Stimulated activated CD4-positive, alpha-beta T cell treated with anti-CD3 and anti-CD28 coated beads, Interleukin-1b, Interleukin-23, amount 100 ng/mL, for 48 hours (primary cell): ENCODE measurements at regions not wholly inside any gene's neighbourhood (a gene's known extent, or its start where the extent isn't known, plus 50 kb on each side); places are given as distances from the start of the nearest gene placed in this dataset.
"Not testable (repeated sequence)": the region's sequence is repeated elsewhere in the genome, so short reads cannot be mapped to it uniquely, and the experiment has no call there.

Experiments used
- DNase-seq: peaks from one replicate; pipeline ENCODE4 v3.0.0-alpha.2; 2020

DNA sequence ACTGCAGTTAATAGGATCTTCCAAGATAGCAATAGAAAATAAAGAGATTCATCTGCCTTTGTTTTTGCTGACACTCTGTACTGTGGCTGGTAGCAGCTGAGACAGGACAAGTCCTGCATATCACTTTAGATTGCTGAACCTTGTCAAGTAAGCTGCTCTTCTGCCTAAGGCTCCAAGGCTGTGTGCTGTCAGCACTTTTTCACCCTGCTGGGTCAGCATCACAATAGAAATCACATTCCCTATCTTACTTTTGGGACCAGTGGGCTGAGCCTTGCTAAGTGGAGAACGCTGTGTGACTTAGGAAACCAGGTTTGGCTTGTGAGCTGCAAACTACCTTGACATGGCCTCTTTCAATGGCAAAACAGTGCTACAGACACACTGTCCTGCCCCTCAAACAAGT is 263.9 kb downstream of the FRK start:
- no peak for DNase-seq

DNA sequence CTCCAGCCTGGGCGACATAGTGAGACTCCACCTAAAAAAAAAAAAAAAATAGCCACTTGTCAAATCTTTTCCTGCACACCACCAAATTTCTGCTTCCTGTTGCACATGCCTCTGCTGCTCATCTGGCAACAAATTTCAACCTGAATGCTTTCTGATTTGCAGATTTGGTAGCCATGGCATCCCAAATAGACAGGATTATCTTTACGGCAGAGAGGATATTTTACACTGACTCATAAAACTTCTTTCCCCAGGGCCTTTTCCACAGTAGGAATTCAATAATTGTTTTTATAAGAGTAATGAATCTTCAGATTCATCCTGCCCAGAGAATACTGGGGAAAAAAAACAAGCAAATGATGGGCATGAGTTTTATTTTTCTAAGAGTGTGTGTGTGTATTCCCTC is 264.6 kb downstream of the FRK start:
- DNase-seq, result no peak

DNA sequence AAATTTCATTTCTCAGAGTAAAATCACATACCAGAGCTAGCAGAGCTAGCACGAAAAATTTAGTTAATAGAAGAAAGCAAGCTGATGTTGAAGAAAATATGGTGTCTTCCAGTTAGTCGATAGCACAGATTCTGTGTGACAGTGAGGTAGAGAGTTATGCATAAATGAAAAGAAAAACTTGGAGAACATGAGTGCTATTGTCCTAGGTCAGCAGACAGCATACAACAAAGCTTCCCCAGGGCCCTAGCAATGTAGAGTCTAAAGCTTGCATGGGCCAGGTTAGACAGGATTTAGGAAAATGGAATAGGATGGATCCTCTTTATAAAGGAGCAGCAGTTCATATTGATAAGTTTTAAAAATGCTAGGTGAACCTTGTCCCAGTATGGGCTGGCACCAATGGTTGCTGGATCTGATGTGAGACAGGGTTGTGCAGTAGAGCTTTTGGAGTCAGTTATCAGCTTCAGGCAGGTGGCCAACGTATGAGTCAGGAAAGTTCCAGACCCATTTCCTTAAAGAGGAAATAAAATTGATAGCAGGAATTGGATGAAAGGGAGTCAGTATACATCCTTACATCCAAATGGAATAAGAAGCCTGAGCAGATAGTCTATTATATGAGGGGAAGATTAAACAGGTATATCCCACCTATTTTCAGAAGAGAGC is 277.2 kb downstream of the FRK start:
- no peak for DNase-seq

DNA sequence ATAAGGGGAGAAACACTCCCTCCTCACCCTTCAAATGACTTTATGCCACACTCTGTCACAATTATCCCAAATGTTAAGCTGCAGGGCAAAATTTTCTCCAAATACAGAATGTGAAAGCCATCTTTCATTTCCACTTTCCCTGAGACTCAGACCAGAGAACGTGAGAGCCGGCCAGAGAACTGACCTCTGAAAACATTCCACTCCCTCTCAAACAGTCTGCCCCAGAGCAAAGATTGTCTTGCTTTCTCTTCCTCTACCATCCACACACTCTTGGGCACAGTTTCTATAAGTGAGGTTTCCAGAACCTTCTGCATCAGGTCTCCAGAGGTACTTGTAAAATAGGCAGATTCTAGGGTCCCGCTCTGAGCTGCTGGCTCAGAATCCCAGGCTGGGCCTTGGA is 278.1 kb downstream of the FRK start:
- DNase-seq, result no peak

DNA sequence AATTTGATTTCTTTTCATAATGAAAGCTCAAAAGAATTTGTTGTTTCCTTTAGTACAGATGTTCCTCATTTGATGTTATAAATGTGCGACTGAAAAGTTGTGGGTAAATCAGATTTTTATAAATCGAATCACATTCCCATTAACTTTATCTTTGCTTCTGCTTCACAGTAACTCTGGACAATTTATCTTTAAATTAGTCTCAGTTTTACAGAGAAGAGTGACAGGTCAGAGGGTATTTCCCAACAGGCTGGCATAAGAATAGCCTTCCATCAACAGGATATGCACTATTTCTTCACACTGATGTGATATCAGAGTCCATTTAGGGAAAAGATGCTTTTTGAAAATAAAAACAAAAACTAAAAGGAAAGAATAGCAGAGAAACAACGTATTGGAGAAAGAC is 286.9 kb downstream of the FRK start:
- DNase-seq, result no peak

DNA sequence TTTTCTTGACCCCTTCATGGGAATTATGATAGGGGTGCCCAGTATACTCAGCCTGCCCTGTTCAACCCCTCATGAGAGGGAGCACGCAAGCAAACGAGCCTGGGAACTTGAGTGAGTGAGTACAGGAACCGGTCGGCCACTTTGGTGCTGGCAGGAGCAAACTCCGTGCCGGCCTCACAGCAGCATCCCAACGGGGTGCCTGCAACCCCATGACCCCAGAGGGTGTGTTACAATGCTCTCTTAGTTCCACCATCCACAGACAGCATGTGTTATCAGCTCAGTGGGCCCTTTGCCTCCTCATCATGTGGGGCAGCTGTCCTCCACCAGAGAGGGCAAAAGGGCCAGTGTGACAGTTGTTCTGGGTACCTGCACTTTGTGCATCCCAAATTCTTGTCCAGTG is 289.8 kb downstream of the FRK start:
- no peak for DNase-seq

DNA sequence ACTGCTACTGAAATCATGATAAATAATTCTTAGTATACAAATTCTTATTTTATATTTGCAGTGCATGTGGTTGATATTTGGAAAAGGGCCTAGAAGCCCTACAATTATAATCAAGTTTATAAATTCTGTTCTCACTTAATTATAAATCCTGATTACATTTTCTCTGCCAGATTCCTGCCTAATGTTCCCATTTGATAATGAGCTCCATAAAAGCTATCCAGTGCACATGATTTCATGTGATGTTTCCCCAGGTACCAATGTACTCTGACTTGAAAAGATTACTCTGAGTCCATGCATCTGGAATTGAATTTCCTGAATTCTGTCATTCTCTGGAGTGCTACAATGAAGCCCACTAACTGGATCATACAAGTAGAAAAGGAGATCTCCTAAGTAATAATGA is 292.2 kb downstream of the FRK start:
- DNase-seq, result no peak

DNA sequence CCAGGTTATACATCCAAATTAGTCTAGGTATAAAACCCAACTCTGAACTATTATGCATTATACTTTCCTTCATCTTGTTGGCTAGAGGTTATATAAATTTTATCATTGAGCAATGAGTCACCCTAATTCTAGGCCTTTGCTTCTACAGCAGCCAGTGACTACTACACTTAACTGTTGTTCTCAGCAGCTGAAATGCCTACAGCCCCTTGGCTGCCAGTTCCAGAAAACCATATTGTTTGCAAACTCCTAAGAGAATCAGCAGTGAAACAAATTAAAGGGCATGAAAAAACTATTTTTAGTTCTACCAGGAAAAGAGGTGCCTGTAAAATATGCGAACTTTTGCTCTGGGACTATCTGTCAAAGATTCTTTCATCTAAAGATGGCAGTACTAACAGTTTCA is 292.8 kb downstream of the FRK start:
- no peak for DNase-seq

DNA sequence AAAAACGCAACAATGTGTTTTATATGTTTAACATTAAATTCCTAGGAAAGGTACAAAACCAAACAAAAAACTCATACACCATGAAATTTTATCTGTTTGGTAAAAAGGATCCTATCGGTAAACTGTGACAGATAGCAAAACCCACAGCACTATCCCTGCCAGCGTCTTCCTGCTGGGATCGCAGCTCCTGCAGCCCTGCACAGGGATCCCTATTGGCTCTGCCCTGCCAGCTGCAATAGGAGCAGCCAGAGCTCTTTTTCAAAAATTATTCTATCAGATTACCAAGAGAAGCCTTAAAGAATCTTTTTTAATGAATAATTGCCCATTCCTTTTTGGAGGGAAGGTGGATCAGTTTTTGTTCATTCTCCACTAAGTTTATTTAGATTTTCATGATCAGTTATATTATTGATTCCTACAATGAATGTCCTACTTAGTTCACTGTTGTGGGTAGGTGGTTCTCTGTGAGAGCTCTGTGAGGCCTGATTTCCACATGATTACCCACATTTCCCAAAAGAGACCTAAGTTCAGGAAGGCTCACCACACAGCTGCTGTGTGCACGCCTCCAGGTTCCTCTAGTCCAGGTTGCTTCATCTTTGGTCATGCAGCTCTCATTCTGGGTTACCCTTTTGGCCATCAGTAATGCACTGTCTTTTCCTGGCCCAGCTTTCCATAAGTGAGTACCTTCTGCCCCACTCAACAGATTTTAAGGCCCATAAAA is 293.8 kb downstream of the FRK start:
- no peak for DNase-seq

DNA sequence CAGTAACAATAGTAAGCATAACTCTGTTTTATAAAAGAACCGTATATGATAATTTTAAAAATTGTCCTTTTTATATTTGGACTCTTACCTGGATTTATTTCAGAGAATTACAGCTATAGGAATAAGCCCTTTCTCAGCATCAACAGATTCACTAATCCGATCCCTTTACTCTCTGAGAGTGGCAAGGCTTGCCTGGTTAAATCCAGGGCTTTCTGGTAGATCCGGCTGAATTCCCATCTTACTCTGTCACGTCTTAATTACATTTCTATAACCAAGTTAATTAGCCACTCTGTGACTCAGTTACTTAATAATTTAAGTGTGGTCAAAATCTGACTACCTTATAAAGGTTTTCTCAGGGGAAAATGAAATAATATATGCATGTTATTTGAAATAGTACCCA is 294.7 kb downstream of the FRK start:
- DNase-seq, result no peak

DNA sequence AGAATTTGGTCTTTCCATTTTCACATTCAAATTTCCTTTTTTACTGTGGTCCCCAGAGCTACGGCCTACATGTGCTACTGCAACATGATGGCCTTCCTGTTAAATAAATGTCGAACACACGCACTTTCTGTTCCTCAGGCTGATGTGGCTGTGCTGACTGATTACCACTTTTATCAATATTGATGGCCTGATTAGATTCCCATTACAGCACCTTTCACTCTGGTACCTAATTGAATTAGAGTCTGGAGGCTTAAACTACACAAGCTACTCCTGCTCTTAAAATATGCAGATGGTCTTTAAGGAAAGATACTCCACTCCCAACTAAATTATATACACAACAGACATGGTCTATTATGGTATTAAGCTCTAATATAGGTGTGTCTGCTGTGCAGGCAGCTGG is 301.6 kb downstream of the FRK start:
- DNase-seq, result no peak

DNA sequence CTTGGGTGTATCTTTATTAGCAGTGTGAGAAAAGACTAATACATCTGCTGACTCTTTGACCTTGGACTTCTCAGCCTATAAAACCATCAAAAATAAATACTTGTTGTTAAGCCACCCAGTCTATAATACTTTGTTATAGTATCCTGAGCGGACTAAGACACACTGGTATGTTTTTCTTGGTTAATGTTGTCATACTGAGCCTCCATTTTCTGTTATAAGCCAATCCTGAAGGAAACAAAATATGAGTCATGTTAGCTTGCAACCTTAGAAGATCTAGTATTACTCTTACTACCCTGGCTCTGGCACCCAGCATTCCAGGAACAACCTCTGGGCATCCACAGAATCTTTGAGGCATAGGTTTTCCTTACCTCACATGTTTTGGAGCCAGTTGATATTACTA is 307.2 kb downstream of the FRK start:
- DNase-seq, result no peak

DNA sequence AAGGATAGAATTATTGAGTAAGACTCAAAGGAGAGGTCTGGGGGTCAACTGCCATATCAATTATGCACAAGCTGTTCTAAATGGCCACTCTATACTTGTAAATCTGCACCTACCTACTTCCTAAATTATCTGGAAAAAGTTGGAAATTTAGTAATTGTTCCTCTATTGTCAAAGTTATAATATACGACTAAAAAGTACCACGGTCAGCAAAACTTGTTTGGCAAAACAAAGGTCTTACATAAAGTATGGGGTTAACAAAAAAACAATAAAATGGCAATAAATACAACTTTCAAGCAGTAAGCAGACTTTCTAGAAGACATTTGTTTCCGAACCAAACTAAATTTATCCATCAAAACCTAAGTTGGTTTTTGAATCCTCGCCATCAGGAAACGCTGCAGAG is 309.7 kb downstream of the FRK start:
- no peak for DNase-seq

DNA sequence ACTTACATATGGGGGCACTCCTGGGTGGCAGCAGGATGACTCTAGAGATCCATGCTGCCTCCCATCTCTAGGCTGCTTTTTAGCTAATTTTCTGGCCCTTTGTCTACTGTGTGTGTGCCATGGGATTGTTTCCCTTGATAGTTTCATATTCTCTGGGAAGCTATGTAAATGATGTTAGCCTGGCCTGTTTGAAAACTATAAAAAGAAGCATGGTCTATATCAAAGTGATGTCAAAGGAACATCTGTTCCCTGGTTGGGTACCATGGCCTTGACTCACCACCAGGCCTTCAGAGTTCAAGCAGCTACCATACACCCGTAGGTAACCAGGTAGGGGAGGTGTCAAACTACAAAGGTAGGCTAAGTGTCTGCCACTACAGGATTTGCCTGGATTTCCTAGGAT is 310.4 kb downstream of the FRK start:
- DNase-seq, result no peak

DNA sequence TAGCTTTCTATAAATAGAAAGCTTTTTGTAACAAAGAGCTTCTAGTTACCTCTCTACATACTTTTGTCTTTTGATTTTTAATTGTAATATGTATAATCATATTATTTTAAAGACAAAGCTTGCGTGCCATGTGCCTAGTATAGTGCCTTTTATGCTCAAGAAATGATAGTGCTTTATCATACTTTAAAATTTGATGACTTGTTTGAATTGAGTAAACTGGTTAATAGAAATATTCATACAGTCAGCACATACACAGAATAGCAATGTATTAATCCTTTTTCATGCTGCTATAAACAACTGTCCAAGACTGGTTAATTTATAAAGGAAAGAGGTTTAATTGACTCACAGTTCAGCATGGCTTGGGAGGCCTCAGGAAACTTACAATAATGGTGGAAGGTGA is 313.0 kb downstream of the FRK start:
- no peak for DNase-seq

DNA sequence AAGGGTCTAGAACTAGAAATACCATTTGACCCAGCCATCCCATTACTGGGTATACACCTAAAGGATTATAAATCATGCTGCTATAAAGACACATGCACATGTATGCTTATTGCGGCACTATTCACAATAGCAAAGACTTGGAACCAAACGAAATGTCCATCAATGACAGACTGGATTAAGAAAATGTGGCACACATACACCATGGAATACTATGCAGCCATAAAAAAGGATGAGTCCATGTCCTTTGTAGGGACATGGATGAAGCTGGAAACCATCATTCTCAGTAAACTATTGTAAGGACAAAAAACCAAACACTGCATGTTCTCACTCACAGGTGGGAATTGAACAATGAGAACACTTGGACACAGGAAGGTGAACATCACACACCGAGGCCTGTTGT is 314.1 kb downstream of the FRK start:
- DNase-seq, result not testable (repeated sequence)

DNA sequence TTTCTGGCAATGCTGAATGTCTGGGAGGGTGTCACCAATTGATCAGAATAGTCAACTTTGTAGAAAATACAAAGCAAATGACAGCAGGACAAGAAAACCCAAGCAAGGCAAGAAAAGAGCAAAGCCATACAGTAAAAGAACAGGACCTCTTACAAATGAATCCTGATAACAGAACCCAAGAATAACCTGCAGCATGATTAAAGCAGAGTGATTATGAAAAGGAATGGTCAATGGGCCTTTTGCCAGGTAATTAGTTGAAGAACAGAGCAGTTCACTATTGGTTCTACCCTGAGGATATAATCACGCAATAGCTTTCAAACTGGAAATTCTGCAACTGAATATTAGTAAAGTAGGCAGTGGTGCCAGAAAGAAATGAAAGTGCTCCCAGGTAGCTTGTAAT is 319.8 kb downstream of the FRK start:
- DNase-seq, result no peak

DNA sequence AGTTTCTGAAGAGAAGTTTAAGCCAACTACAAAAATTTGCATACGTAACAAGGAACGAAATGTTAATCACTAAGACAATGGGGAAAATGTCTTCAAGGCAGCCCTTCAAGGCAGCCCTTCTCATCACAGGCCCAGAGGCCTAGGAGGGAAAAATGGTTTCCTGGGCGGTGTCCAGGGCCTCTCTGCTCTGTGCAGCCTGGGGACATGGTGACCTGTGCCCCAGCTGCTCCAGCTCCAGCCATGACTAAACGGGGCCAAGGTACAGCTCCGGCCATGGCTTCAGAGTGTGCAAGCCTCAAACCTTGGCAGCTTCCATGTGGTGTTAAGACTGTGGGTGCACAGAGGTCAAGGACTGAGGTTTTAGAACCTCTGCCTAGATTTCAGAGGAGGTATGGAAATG is 325.1 kb downstream of the FRK start:
- DNase-seq, result no peak

DNA sequence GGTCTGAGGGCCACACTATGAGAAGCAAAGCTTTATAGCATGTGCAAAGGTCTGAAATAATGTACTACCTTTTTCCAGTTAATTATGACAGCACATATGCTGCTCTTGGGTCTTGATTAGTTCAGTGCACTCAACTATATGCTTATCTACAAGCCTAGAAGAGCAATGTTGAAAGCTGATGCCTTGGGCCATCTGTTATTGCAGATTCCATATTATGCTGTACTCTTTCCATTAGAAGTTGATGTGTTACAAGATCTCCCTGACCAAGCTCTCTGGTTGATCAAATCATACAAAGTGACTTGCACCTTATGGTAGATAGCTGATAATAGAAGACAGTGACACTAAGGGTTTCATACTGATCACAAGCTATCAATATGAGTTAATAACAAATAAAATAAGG is 327.3 kb downstream of the FRK start:
- DNase-seq, result no peak

DNA sequence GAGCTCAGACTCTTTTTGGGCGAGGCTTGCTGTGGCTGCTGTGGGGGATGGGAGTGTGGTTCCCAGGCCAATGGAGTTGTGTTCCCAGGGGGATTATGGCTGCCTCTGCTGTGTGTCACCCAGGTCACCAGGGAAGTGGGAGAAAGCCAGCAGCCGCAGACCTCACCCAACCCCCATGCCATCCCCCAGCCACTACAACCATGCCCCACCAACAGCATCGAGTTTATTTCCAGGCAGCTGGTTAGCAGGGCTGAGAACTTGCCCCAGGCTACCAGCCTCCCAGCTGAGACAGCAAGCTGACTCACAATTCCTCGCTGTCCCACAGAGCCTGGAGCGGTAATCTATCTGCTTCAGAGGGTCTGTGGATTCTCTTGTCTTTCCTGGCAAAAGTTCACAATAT is 331.7 kb downstream of the FRK start:
- no peak for DNase-seq

DNA sequence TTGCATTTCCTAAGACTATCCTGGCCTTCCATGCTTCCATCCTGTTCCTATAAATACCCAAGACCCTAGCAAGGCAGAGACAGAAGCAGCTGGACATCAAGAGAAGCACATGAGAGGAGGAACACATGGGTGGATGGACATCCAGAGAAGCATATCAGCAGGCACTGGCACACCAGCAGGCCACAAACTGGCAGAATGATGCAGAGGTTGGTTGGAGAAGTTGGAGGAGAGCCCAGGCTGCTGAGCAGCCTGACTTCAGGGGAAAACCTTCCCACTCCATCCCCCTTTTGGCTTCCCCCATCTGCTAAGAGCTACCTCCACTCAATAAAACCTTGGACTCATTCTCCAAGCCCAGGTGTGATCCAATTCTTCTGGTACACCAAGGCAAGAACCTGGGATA is 332.5 kb downstream of the FRK start:
- DNase-seq, result no peak

DNA sequence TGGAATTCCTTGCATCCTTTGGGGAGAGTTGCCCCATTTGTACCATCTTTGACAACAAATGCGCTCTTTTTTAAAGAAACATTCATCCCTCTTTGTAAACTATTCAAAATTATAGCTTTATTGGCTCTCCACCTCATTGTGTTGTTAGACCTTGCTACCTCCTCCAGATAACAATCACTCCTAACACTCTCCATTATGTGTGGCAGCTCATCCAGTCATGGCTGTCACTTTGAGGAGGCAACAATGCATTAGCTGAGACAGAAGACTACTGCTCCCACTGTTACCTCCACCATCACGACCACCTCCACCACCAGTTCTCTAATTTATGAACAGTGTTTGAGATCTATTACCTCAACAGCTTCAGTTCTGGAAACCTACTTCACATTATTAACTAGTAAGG is 339.1 kb downstream of the FRK start:
- no peak for DNase-seq

DNA sequence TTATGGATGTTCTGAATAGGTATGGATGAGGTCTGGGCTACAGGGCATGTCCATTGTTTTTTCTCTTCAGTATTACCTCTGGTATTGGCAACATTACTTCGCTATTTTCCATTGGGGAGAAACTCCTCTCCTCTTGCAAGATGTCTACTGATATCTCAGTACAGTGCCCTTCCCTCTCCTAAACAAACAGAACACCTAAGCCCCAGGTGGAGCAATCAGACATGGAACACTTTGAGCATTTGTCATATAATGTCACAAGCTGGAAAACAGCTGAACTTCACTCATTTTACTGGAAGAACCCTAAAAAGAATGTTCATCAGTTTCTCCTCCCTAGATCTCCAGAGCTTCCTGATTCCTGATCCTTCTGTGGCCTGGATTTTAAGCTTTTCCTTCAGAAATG is 339.8 kb downstream of the FRK start:
- DNase-seq, result no peak

DNA sequence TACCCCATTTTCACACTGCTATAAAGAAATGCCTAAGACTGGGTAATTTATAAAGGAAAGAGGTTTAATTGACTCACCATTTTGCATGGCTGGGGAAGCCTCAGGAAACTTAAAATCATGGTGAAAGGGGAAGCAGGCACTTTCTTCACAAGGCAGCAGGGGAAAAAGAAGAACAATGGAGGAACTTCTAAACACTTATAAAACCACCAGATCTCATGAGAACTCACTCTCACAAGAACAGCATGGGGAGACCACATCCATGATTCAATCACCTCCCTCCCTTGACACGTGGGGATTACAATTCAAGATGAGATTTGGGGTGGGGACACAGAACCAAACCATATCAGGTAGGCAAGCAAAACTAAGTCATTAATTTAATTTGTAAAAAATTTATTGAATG is 343.2 kb downstream of the FRK start:
- DNase-seq, result no peak

DNA sequence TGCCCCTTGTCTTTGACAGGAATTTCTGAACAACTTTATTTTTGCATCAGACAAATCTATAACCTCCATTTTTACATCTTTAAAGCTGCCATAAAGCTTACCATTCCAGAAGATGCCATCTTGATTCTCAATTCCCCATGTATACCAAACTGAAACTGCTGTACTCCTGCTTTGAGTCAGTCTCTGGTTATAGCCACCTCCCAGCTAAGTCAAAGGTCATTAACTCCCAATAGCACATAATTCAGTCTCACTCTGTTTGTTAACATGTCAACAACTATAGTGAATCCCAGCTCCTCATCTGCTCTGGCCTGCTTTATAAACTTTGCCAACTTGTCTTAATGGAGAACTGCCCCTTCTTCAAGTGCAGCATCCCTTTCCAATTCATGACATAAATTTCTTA is 343.6 kb downstream of the FRK start:
- DNase-seq, result no peak
